ENCODE measurements at regions not wholly inside any gene's neighbourhood (a gene's known extent, or its start where the extent isn't known, plus 50 kb on each side); places are given as distances from the start of the nearest gene placed in this dataset.

GRCh38 chr22:48713272-48714205 is 1114.1 kb downstream of the BRD1 start:
- no peak for DNase-seq

- DNase-seq = no peak
Observed at GRCh38 chr22:48712558-48713271, 1115.0 kb downstream of the BRD1 start.

- DNase-seq = no peak
Observed at GRCh38 chr22:48711669-48712068, 1116.0 kb downstream of the BRD1 start.

GRCh38 chr22:48711031-48711431 is 1116.6 kb downstream of the BRD1 start:
- DNase-seq = no peak

GRCh38 chr22:48710410-48710809 is 1117.3 kb downstream of the BRD1 start:
- no peak for DNase-seq

- no peak for DNase-seq
Observed at GRCh38 chr22:48709976-48710375, 1117.7 kb downstream of the BRD1 start.

- DNase-seq = no peak
Observed at GRCh38 chr22:48709453-48709852, 1118.2 kb downstream of the BRD1 start.

GRCh38 chr22:48708558-48709245 is 1119.0 kb downstream of the BRD1 start:
- no peak for DNase-seq

GRCh38 chr22:48707763-48708557 is 1119.7 kb downstream of the BRD1 start:
- no peak for DNase-seq

- no peak for DNase-seq
Observed at GRCh38 chr22:48706934-48707762, 1120.5 kb downstream of the BRD1 start.

- no peak for DNase-seq
Observed at GRCh38 chr22:48705917-48706605, 1121.6 kb downstream of the BRD1 start.

- no peak for DNase-seq
Observed at GRCh38 chr22:48705159-48705916, 1122.3 kb downstream of the BRD1 start.

GRCh38 chr22:48704335-48704734 is 1123.3 kb downstream of the BRD1 start:
- DNase-seq = no peak

GRCh38 chr22:48703265-48703941 is 1124.3 kb downstream of the BRD1 start:
- DNase-seq = no peak

- DNase-seq = peak; percentile 48 to 68 (median 56)
Observed at GRCh38 chr22:48702573-48703264, 1125.0 kb downstream of the BRD1 start.

- no peak for DNase-seq
Observed at GRCh38 chr22:48701296-48702030, 1126.2 kb downstream of the BRD1 start.

GRCh38 chr22:48700566-48701295 is 1126.9 kb downstream of the BRD1 start:
- DNase-seq = no peak
